ENCODE measurements at regions not wholly inside any gene's neighbourhood (a gene's known extent, or its start where the extent isn't known, plus 50 kb on each side); places are given as distances from the start of the nearest gene placed in this dataset.

GRCh38 chr5:87097664-87098063 lies 170.0 kb upstream of the RASA1 start:
- no peak for TF ChIP-seq EZH2 (IDR thresholded peaks at IDR 0.05; ENCODE audit: low read depth, unreplicated experiment)
- no peak for TF ChIP-seq POLR2AphosphoS5 (IDR thresholded peaks at IDR 0.05; ENCODE audit: low read depth)
- TF ChIP-seq REST (IDR thresholded peaks at IDR 0.05; ENCODE audit: unreplicated experiment) = no peak
- TF ChIP-seq CTCF (conservative IDR thresholded peaks at IDR 0.05; ENCODE audit: low read depth in 2 of 2) = no peak
- TF ChIP-seq ETS1 (IDR thresholded peaks at IDR 0.05) = no peak
- no peak for TF ChIP-seq EZH2phosphoT487 (IDR thresholded peaks at IDR 0.05; ENCODE audit: unreplicated experiment)

Data from GM23338 (cell line).